GM13977 (cell line): ENCODE measurements at regions not wholly inside any gene's neighbourhood (a gene's known extent, or its start where the extent isn't known, plus 50 kb on each side); places are given as distances from the start of the nearest gene placed in this dataset.

Experiments
- DNase-seq: peaks from one replicate; pipeline ENCODE4 v3.0.0; 2012; ENCODE audit warnings: low spot score
- in situ Hi-C: fragments of 300-500 bp; cut with MboI; formaldehyde crosslinking; loops from one replicate; pipeline ENCODE4 v1.12.0; 2022; ENCODE audit warnings: low sequenced_read_pairs, low pct_unique_long_range_greater_than_20kb, mixed read lengths, inconsistent platforms; ENCODE audit not compliant: unreplicated experiment
- TF ChIP-seq, protein P1 (sequence below): IDR thresholded peaks from 2 replicates; pipeline ENCODE4 v1.5.1; 2012; ENCODE audit warnings: mild to moderate bottlenecking, control low read depth; ENCODE audit not compliant: insufficient read depth; ENCODE audit errors: extremely low read depth, missing control alignments

DNA sequence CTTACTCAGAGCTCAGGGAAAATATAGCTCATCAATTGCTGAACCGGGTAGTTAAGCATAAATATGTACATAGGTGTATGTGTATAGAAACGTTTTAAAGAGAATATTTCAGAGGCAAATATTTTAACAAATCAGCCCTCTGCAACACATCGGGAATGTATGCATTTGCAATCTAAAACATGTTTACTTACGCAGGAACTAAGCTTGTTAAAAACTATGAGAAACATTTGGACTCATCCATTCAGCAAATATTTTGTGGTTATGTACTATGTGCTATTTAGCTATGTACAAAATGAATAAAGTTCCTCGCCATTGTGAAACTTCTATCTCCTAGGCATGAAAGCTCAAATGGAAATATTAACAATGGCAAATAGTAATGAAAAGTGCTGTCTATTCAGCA is 469.9 kb downstream of the ARHGEF28 start:
- no peak for DNase-seq
- in situ Hi-C loops: no loop called here
- TF ChIP-seq, protein P1, sequence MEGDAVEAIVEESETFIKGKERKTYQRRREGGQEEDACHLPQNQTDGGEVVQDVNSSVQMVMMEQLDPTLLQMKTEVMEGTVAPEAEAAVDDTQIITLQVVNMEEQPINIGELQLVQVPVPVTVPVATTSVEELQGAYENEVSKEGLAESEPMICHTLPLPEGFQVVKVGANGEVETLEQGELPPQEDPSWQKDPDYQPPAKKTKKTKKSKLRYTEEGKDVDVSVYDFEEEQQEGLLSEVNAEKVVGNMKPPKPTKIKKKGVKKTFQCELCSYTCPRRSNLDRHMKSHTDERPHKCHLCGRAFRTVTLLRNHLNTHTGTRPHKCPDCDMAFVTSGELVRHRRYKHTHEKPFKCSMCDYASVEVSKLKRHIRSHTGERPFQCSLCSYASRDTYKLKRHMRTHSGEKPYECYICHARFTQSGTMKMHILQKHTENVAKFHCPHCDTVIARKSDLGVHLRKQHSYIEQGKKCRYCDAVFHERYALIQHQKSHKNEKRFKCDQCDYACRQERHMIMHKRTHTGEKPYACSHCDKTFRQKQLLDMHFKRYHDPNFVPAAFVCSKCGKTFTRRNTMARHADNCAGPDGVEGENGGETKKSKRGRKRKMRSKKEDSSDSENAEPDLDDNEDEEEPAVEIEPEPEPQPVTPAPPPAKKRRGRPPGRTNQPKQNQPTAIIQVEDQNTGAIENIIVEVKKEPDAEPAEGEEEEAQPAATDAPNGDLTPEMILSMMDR: no peak

DNA sequence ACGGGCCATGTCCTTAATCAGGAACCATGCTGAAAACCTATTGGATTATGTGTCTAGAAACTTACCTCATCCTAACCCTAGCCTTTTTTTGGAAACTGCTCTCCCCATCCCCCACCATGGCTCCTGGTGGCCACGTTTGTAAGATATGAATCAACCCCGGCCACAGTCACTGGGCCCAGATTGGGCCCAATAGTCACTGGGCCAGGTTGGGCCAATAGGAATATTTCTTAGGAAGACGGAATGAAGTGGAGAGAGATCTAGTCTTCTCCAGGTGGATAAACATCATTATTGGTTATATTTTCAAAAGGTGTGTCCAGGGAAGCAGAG is 468.7 kb downstream of the ARHGEF28 start:
- TF ChIP-seq, protein P1: no peak
- in situ Hi-C loops: no loop called here
- DNase-seq: no peak

DNA sequence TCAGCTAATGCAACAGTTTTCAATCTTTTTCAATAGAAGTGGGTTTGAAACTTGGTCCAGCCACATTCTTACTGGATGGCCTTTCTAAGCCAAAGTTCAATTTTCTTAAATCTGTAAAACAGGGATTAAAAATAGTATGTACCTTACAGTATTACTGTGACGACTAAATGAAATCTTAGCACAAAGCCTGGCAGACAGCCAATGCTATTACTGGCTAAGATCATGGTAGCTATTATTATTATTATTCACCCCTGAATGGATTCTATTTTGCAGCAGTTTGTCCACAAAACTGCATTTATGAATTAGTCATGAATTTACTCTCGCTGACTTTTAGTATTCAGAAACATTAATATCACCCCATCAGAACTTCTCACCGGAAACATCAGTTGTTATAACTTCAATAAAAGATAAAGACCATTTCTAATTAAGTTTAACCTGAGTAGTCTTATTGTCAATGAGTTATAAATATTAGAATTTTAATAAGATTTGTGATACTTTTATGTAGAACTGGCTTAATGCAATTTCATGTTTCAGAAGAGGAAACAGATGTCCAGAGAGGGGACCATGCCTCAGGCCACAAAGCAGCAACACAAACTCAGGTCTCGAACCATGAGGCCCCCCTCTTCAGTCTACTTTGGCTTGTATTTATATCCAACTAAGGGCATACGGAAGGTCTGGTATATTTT is 468.2 kb downstream of the ARHGEF28 start:
- no peak for DNase-seq
- TF ChIP-seq, protein P1: no peak
- in situ Hi-C loops: no loop called here

DNA sequence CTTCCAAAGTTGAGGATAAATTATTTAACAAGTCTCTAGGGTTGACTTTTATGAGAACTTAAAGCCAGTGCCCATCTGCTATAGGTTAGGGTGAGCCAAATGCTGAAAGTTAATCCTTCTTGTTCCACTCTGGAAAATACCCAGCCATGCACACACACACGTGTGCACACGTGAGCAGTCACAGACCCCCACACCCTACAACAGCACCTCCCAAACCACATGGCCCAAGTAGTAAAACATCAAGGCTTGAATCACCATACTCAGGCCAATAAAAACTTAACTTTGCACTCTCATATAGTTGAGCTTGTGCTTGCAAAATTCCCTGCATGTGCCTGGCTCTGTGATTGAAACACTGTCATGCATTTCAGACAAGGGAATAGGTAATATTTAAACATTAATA is 467.6 kb downstream of the ARHGEF28 start:
- in situ Hi-C loops: no loop called here
- no peak for DNase-seq
- TF ChIP-seq, protein P1: no peak

DNA sequence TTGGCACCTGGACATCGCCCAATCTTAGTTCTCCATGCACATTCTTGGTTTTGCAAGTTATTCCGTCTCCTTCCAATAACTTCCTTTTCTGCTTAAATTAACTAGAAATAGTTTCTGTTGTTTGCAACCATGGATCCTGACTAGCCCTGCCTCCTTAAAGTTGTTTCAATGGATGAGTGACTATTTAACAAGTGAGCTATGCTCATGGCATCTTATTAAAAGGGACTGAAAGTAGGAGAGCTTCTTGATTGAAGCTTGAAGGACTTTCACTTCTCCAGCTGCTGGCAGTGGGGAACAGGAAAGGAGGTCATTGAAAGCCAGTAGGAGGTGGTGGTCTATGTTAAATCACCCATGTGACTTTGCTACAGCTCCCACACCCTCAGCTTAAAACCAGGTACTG is 466.8 kb downstream of the ARHGEF28 start:
- DNase-seq: no peak
- TF ChIP-seq, protein P1: no peak
- in situ Hi-C loops: no loop called here

DNA sequence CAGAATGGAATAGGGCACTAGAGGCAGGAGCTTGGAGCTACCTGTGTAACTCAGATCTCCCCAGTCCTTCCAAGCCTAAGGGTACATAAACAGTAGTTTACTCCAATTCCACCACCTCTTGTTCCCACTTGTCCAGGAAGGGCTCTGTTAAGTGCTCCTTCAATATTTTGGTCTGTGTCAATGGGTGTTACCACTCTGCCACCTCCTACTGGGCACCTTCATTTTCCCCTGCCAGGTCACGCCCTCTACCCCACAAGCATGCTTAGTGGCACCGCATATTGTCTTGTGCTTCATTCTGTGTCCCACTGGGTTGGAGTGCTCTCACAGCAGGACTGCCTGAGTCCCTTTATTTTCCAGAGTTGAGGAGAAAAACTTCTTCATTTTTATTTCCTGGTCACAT is 459.8 kb downstream of the ARHGEF28 start:
- in situ Hi-C loops: no loop called here
- TF ChIP-seq, protein P1: no peak
- no peak for DNase-seq
